GM19025 (cell line): ENCODE measurements at regions not wholly inside any gene's neighbourhood (a gene's known extent, or its start where the extent isn't known, plus 50 kb on each side); places are given as distances from the start of the nearest gene placed in this dataset.
"Not testable (repeated sequence)": the region's sequence is repeated elsewhere in the genome, so short reads cannot be mapped to it uniquely, and the experiment has no call there.

Experiments
- ATAC-seq: cut with Tn5 transposase; IDR thresholded peaks from one replicate; pipeline ENCODE4 v1.9.1; 2021; ENCODE audit warnings: mild to moderate bottlenecking, low read depth, moderate library complexity; ENCODE audit not compliant: unreplicated experiment

GRCh38 chr14:99995700-99996356 lies 69.4 kb upstream of the EVL start:
- peak; percentile 97 for ATAC-seq

- ATAC-seq: no peak
Observed at GRCh38 chr14:99996951-99997571, 68.2 kb upstream of the EVL start.

- ATAC-seq: not testable (repeated sequence)
Observed at GRCh38 chr14:100000398-100000797, 64.8 kb upstream of the EVL start.

- no peak for ATAC-seq
Observed at GRCh38 chr14:100004392-100004791, 60.8 kb upstream of the EVL start.

GRCh38 chr14:100007254-100007653 lies 58.0 kb upstream of the EVL start:
- no peak for ATAC-seq

- ATAC-seq: not testable (repeated sequence)
Observed at GRCh38 chr14:100009802-100010201, 55.4 kb upstream of the EVL start.

- ATAC-seq: no peak
Observed at GRCh38 chr14:100010679-100011078, 54.5 kb upstream of the EVL start.

GRCh38 chr14:100011628-100012325 lies 53.4 kb upstream of the EVL start:
- ATAC-seq: no peak

GRCh38 chr14:100012478-100013327 lies 52.5 kb upstream of the EVL start:
- ATAC-seq: no peak

GRCh38 chr14:100015251-100015655 lies 50.0 kb upstream of the EVL start:
- ATAC-seq: no peak
